ENCODE measurements at regions not wholly inside any gene's neighbourhood (a gene's known extent, or its start where the extent isn't known, plus 50 kb on each side); places are given as distances from the start of the nearest gene placed in this dataset.
"Not testable (repeated sequence)": the region's sequence is repeated elsewhere in the genome, so short reads cannot be mapped to it uniquely, and the experiment has no call there.

GRCh38 chr4:180284267-180284666 is 1958.9 kb upstream of the TENM3 start:
- no peak for TF ChIP-seq POLR2A (IDR thresholded peaks at IDR 0.05; ENCODE audit: low read depth, low read length)
- no peak for FAIRE-seq
- DNase-seq (ENCODE audit: insufficient read length, low spot score), result no peak

GRCh38 chr4:180285796-180286195 is 1957.4 kb upstream of the TENM3 start:
- no peak for TF ChIP-seq POLR2A (IDR thresholded peaks at IDR 0.05; ENCODE audit: low read depth, low read length)
- FAIRE-seq (no peak), DNase-seq (ENCODE audit: insufficient read length, low spot score) (no peak)

- FAIRE-seq (no peak), DNase-seq (ENCODE audit: insufficient read length, low spot score) (no peak)
- no peak for TF ChIP-seq POLR2A (IDR thresholded peaks at IDR 0.05; ENCODE audit: low read depth, low read length)
Measured at GRCh38 chr4:180292339-180292738, 1950.9 kb upstream of the TENM3 start.

GRCh38 chr4:180296036-180296599 is 1947.1 kb upstream of the TENM3 start:
- no peak for DNase-seq (ENCODE audit: insufficient read length, low spot score)
- TF ChIP-seq POLR2A (IDR thresholded peaks at IDR 0.05; ENCODE audit: low read depth, low read length), result no peak
- FAIRE-seq, result no peak

GRCh38 chr4:180304321-180304720 is 1938.9 kb upstream of the TENM3 start:
- FAIRE-seq, result no peak
- TF ChIP-seq POLR2A (IDR thresholded peaks at IDR 0.05; ENCODE audit: low read depth, low read length), result no peak
- DNase-seq (ENCODE audit: insufficient read length, low spot score), result no peak

- FAIRE-seq (no peak), DNase-seq (ENCODE audit: insufficient read length, low spot score) (no peak)
- no peak for TF ChIP-seq POLR2A (IDR thresholded peaks at IDR 0.05; ENCODE audit: low read depth, low read length)
Measured at GRCh38 chr4:180310616-180311015, 1932.6 kb upstream of the TENM3 start.

- no peak for FAIRE-seq
- no peak for TF ChIP-seq POLR2A (IDR thresholded peaks at IDR 0.05; ENCODE audit: low read depth, low read length)
- no peak for DNase-seq (ENCODE audit: insufficient read length, low spot score)
Measured at GRCh38 chr4:180314972-180315371, 1928.2 kb upstream of the TENM3 start.

- FAIRE-seq, result no peak
- DNase-seq (ENCODE audit: insufficient read length, low spot score), result no peak
- no peak for TF ChIP-seq POLR2A (IDR thresholded peaks at IDR 0.05; ENCODE audit: low read depth, low read length)
Measured at GRCh38 chr4:180330521-180330920, 1912.7 kb upstream of the TENM3 start.

- DNase-seq (ENCODE audit: insufficient read length, low spot score) (no peak), FAIRE-seq (no peak)
- TF ChIP-seq POLR2A (IDR thresholded peaks at IDR 0.05; ENCODE audit: low read depth, low read length), result no peak
Measured at GRCh38 chr4:180333162-180333561, 1910.0 kb upstream of the TENM3 start.

- no peak for DNase-seq (ENCODE audit: insufficient read length, low spot score)
- no peak for TF ChIP-seq POLR2A (IDR thresholded peaks at IDR 0.05; ENCODE audit: low read depth, low read length)
- no peak for FAIRE-seq
Measured at GRCh38 chr4:180335566-180335965, 1907.6 kb upstream of the TENM3 start.

- no peak for TF ChIP-seq POLR2A (IDR thresholded peaks at IDR 0.05; ENCODE audit: low read depth, low read length)
- DNase-seq (ENCODE audit: insufficient read length, low spot score) (no peak), FAIRE-seq (no peak)
Measured at GRCh38 chr4:180336494-180337090, 1906.6 kb upstream of the TENM3 start.

GRCh38 chr4:180341926-180342325 is 1901.3 kb upstream of the TENM3 start:
- FAIRE-seq (no peak), DNase-seq (ENCODE audit: insufficient read length, low spot score) (no peak)
- no peak for TF ChIP-seq POLR2A (IDR thresholded peaks at IDR 0.05; ENCODE audit: low read depth, low read length)

GRCh38 chr4:180350901-180351300 is 1892.3 kb upstream of the TENM3 start:
- DNase-seq (ENCODE audit: insufficient read length, low spot score), result no peak
- TF ChIP-seq POLR2A (IDR thresholded peaks at IDR 0.05; ENCODE audit: low read depth, low read length), result no peak
- no peak for FAIRE-seq

GRCh38 chr4:180356766-180357165 is 1886.4 kb upstream of the TENM3 start:
- TF ChIP-seq POLR2A (IDR thresholded peaks at IDR 0.05; ENCODE audit: low read depth, low read length), result no peak
- FAIRE-seq (no peak), DNase-seq (ENCODE audit: insufficient read length, low spot score) (no peak)

- FAIRE-seq; DNase-seq (ENCODE audit: insufficient read length, low spot score): not testable (repeated sequence)
Measured at GRCh38 chr4:180360113-180360512, 1883.1 kb upstream of the TENM3 start.

GRCh38 chr4:180363815-180364214 is 1879.4 kb upstream of the TENM3 start:
- DNase-seq (ENCODE audit: insufficient read length, low spot score) (no peak), FAIRE-seq (no peak)
- TF ChIP-seq POLR2A (IDR thresholded peaks at IDR 0.05; ENCODE audit: low read depth, low read length), result no peak
